Inflammatory macrophage treated with lipopolysaccharide for 4 hours (primary cell): ENCODE measurements at regions not wholly inside any gene's neighbourhood (a gene's known extent, or its start where the extent isn't known, plus 50 kb on each side); places are given as distances from the start of the nearest gene placed in this dataset.

ENCODE experiments used
- DNase-seq: peaks from one replicate; pipeline ENCODE4 v3.0.0-alpha.2; 2020

DNA sequence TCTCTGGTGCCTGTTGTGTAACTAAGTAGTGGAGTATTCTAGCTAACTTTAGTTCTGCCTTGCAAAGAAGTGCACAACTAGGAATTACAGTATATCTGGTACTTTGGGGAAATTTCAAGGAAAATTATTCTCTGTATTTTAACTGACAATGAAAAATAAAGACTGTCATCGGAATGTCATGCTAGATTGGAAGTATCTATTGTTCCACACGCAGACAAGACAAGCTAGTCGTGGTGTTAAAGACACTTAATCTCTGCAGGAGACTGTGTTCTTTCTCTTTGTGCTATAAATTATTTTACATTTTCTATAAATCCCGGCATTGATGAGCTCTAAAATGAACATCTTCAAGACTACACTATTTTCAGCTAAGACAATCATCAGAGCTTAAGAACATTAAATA, 1068.8 kb upstream of the ADGRL4 start:
- DNase-seq = no peak

DNA sequence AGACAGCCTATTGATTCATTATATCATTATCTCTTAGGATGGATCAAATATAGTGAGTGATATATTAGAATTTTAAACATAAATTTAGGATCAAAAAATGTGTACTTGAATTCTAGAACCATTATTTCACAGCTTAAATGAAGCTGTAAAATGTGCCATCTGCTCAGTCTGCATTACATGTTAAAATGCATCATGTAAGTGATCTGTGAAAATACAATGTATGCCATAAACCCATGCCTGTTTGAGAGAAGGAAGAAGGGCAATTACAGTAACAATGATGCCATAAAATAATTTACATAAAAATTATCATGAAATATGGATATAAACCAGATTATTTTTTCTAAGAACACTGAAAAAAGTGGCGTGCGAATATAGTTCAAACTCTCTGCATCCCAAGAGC, 1066.0 kb upstream of the ADGRL4 start:
- DNase-seq = no peak

DNA sequence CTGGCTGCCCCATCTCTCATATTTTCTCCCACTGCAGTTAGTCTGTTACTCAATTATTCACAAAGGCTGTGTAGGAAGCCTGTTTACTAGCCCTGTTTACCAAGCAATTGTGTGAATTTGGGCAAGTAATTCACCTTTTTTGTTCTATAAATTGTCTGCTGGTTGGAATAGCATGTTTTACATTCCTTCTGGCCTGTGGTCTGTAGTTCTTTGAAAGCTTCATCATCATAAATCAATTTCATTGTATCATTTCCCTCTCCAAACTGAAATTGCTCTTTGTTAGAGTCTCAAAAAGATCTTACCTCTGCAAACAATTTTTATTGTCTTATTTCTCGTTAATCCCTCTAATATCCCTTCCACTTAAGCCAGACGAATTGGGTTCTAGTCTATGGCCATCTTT, 1059.5 kb upstream of the ADGRL4 start:
- DNase-seq = no peak

DNA sequence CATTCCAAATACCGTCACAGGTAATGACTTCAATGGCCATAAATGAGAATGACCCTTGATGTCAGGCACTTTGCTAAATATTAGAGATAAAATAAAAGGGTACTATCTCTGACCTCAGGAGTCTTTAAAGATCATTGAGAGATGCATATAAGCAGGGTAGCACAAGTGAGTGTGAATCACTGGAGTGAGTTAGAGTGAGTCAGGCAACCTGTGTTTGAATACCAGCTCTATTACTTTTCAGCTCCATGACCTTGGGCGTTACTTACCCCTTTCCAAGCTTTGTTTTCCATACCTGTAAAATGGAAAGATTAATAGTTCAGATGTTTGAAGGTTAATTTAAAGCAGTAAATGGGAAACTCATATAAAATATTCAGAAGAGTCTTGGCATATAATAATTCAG, 1058.0 kb upstream of the ADGRL4 start:
- no peak for DNase-seq

DNA sequence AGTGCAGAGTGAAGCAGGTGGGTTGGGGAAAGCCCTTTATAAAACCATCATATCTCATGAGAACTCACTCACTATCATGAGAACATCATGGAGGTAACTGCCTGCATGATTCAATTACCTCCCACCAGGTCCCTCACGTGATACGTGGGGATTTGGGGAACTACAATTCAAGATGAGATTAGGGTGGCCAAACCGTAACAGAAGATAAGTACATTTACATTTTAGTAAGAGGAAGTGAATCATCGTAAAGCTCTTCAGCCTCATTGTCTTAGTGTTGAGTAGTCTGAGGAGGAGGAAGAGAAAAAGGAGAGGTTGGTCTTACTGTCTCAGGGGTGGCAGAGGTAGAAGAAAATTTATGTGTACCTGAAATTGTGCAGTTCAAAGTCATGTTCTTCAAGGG, 1053.4 kb upstream of the ADGRL4 start:
- no peak for DNase-seq

DNA sequence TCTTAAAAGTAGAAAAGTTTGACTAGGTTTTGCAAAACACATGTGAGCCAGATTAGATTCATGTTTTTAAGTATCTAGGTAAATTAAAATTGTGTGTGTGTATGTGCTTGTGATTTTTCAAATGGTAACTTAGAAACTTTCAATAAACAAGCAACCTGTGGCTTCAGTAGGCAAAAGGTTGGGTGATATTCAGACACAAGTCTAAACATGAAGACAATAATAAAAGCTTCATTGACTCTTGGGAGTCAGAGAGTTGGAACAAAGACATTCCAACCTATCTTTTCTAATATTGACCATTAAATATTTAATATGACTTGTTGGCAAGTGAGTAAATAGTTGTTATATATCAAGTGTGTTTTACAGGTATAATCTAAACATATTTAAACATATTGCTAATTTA, 1049.6 kb upstream of the ADGRL4 start:
- DNase-seq = no peak

DNA sequence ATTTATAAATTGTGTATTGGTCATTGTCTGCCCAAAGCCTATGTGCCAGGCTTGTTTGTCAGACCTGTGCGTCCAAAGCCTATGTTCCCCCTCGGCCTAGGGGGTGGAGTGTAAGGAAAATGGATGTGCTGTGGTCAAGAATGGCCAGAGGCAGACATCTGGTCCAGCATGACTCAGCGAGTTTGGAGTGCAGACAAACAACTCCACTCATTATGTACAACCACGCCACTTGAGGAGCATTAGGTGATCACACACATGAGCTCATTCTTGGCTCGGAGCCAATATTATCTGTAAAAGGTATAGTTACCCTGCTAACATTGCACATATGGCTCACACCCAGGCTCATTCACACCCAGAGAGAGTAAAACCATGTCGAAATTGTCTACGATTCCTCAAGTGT, 1047.6 kb upstream of the ADGRL4 start:
- no peak for DNase-seq

DNA sequence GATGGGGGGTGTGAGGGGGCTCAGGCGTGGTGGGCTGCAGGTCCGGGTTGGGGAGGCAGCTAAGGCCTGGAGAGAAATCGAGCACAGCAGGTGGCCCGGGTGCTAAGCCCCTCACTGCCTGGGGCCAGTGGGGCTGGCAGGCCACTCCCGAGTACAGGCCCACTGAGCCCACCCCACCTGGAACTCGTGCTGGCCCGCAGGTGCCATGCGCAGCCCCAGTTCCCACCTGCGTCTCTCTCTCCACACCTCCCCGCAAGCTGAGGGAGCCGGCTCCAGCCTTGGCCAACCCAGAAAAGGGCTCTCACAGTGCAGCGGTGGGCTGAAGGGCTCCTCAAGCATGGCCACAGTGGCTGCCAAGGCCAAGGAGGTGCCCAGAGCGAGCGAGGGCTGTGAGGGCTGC, 1047.1 kb upstream of the ADGRL4 start:
- no peak for DNase-seq

DNA sequence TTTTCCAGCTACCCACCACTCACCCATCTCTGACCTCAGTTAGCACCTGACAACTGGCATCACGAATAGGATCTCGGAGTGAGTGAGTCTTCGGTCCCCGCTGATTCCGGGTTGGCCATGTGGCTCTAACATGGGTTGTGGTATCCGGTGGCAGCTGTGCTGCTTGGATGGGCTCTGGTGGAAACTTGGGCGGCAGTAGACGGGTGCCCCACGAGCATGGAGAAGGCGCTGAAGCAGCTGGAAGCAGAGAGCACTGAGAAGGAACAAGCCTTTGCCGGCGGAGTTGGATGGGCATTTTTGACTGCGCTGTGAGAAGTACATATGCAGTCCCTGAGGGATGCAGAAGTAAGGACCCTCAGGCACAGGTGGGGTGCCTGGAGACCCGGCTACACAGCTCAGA, 1044.0 kb upstream of the ADGRL4 start:
- DNase-seq = no peak

DNA sequence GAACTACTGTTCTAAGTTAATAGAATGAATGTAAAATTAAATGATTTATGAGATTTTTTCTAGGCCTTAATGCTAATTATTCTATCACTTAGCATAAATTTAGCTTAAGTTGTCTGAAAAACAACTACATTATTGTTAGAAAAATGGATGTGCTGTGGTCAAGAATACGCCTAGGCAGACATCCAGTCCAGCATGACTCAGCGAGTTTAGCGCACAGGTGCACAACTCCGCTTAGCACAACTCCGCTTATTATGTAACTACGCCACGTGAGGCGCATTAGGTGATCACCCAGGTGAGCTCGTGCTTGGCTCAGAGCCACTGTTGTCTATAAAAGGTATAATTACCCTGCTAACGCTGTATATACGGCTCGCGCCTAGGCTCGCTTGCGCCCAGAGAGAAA, 1043.6 kb upstream of the ADGRL4 start:
- DNase-seq = no peak

DNA sequence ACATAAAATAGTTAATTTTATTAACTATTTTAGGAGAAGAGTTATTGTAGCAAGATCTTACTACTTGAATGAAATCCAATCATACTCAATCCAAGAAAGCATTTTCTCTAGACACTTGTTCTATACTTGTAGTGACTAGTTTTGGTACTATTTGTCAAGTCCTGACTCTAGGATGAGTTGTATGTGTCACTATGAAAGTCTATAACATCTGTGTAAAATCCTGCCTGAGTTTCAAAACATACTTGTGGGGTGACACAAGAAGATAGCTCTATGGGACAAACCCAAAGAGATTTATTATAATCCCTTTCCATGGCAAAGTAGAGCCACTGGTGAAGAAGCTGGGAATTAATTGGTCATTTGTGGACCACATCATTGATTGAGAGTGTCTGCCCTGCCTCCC, 1042.2 kb upstream of the ADGRL4 start:
- DNase-seq = no peak

DNA sequence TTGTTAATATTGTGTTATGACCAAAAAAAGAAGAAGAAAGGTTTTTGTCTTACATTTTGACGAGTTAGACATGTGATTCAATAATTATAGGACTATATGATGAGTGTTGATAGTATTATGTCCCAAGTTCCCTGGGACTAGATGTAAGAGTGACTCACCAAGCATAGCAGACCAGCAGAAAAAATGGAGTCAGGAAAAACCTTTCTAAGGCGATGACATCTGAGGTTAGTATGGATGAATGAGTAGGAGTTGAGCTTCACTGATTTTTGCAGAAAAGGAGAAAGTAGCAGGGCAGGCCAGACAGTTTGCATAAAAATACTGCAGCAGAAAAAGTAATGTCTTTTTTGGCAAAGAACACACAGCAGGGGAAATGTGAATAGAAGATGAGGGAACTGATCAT, 1041.3 kb upstream of the ADGRL4 start:
- DNase-seq = no peak

DNA sequence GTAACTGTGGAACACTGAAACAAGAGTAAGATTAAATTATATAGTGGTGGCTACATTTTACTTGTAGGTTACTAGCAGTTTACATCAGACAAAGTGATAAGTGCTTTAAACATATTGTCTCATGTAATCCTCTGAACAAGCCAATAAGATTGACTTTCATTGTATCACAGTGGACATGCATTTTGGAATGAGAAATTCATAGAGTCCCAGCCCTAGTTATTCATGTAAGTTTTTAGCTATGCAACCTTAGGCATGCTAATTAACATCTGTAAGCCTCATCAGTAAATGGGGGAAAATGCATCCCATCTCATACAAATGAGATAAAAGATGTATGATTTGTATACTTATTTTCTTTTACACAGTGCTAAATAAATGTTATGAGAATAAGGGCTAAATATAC, 1038.1 kb upstream of the ADGRL4 start:
- DNase-seq = no peak

DNA sequence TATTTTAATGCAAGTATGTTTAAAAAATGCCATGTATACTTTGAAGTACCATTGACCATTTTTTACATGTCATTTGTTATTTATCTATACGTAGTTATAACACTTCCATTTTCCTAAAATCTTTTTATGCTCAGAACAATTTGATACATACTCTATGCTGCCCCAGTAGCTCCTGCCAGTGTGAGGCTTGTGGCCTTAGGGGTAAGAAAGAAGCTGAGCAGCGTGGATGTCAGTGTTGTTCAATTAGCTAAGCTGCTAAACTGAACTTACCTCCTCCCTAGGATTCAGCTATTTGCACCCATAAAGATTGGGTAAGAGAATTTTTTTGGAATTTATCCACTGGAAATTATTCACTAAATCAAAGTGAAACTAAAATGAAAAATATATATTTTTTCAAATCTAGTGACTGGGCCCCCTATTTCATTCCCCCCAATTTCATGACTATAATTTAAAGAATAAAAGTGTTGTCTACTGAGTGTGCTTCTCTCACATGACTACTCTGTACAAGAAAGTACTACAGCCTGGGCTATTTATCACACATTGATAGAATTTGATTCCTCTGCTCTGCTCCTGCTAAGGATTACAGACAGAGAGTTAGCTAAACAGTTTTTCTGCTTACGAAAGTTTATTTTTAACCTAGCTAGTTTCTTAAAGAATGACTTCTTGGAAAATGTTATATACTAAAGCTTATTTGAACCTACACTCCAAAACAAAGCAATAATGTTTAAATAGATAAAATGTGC, 1030.3 kb upstream of the ADGRL4 start:
- DNase-seq = no peak

DNA sequence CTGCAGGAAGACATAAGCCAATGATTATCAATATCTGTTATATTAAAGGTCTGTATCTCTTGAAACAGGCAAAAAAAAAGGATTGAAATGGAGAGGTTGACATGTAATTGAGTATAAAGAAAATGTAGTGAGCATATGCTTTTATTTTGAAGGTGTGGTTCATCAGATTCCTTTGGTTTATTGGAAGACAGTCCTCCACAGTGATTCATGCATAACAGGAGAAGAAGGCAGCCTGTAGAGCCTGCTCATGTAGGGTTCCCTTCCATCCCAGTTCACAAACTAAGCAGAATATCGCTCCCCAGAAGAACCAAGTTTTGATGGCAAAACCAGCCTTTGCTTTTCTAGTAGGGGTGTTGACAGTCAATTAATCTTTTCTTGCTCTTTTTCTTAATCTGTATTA, 1016.8 kb upstream of the ADGRL4 start:
- no peak for DNase-seq

DNA sequence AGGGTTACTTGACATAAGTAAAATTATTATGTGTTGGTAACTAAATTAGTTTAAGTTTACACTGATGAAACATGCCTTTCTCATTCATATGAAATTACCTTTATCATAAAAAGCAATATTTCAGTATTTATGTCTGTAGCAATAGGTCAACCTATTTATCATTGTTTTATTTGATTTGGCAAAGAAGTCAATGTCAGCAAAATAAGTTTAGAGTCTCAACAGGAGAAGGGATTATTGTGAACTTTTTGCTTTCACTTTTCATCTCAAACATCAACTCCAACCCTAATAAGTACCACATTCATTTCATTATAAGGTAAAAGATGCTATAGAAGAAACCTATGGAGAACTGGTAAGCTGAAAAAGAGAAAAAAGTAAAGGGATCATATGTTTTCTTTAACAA, 1015.4 kb upstream of the ADGRL4 start:
- DNase-seq = no peak

DNA sequence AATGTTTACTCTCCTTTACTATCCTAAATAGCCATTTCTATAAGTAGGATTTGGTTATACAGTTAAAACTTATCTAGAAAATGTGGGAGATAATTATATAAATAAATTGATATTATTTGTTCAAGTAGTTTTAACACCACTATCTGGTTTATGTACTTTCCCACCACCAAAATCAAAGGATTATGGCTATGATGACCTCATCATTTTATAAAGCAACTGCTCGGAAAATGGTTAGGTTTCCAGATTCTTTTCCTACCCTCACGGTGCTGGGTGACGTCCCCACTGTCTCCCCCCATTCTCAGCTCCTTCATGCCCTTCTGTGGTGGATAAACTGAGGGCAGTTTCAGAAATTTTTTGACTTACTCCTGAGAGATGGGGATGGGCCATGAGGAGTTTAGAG, 1011.8 kb upstream of the ADGRL4 start:
- no peak for DNase-seq

DNA sequence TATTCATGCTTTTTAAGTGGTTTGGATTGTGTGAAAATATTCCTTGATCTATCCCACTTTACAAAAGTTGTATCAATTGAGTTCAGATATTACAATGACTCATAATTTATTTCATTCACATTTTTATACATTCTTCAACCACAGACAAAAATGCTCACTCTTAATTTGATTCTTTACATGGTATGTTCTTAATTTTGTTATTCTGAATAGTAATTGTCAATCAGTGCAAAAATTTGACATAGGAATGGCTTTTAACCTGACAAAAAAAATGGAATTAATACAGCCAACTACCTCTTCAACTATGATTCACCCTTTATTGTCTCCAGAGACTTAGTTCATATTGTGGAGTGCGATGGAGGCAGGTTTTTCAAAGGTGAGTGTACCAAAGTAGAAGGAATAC, 1002.4 kb upstream of the ADGRL4 start:
- DNase-seq = no peak

DNA sequence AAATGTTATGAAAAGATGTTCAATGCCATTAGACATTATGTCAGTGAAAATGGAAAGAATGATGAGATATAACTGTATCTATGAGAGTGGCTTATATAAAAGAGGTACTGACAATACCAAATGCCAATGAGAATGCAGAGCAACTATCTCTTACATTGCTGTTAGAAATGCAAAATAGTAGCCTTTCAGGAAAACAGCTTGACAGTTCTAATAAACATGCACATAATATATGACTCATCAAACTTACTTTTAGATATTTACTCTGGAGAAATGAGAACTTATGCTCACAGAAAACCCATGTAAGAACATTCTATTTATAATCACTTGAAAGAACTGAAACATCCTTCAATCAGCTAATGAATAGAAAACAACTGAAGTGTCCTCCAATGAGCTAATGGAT, 996.7 kb upstream of the ADGRL4 start:
- no peak for DNase-seq

DNA sequence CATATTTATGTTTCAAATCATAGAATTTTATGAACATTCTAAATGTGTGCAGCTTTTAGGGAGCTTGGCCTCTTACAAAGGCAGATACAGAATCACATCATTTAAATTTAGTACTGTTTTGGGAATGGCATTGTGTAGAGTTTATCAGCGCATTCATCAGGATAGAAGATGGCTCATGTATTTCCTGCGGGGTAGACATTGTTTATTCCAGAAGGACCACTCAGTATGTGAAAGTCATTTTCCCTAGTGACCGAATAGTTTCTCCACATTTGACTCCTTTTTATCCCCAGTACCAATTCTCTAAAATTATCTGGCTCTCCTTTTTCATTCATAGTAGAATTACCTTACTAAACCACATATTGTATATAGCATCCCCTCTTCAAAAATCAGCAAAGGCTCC, 981.9 kb upstream of the ADGRL4 start:
- no peak for DNase-seq

DNA sequence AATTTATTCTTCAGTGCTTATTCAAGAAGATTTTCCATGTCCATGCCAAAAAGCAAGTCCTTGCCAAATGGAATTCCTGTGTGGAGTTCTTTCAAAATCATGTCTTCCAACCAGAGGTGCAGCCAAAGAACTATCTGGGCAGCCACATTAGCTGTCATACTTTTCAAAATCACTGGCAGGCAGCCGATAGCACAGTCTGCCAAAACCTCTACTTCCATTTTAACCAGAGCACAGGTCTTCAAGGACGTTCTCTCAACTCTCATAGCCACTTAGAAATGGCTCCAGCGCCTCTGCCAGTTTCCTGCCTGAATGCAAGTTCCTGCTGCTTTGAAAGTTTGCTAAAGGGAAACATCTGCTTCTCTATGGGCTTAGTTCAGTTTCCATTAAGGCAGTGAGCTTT, 975.7 kb upstream of the ADGRL4 start:
- DNase-seq = no peak

DNA sequence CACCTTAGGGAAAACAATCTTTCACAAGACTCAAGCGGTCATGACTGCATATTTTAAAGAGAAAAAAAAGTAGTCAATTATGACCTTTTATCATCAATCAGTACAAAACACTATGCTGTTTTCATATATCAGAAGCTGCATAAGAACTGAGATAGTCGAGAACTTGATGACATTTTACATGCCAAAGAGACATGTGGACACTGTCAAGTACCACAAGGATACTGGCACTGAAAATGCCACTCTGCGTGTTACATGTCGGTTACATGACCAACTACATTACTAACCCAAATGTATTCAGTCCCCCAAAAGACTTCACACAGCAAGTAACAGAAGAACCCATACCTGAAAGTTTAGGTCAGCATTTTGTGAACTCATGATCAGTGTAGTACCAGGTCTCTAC, 975.0 kb upstream of the ADGRL4 start:
- DNase-seq = no peak

DNA sequence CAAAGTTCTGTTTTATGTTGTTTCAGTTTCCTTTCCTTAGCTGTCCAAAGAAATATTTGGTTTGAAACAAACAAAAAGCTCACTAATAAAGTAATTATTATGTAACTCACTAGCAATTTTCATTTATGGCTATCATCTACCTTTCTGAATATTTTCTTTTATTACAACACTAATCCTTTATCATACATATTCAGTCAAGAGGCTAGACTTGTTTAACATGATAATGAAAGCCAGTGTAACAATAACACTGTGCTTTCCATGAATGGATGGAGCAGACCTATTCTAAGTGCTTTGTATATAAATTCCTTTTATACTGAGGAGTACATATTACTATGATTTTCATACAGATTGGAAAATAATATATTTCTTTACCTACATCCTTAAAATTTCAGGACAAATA, 972.8 kb upstream of the ADGRL4 start:
- DNase-seq = no peak

DNA sequence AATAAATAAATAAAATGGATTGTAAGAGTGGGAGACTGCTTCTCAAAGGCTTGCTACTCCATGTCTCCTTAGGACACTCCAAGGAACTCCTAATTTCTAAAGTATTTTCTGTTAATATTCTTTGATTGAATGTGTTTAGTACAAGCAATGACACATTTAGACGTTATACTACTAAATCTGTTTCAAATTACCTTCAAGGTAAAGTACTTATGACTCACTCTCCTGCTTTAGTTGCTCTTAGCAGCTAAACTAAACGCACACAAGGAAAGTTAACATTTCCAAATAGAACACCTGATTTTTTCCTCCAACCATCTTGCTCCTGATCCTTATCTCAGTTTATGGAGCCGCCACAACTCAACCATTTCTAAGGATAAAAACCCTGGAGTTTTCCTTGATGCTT, 969.8 kb upstream of the ADGRL4 start:
- no peak for DNase-seq

DNA sequence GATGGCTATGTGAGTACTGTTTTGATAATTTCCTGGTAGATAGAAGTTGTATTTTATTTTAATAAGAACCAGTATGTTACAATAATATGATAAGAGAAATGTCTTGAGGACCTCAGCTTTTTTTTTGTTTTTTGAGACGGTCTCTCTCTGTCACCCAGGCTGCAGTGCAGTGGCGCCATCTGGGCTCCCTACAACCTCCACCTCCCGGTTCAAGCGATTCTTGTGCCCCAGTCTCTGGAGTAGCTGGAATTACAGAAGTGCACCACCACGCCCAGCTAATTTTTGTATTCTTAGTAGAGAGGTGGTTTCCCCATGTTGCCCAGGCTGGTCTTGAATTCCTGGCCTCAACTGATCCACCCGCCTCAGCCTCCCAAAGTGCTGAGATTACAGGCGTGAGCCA, 968.1 kb upstream of the ADGRL4 start:
- DNase-seq = no peak

DNA sequence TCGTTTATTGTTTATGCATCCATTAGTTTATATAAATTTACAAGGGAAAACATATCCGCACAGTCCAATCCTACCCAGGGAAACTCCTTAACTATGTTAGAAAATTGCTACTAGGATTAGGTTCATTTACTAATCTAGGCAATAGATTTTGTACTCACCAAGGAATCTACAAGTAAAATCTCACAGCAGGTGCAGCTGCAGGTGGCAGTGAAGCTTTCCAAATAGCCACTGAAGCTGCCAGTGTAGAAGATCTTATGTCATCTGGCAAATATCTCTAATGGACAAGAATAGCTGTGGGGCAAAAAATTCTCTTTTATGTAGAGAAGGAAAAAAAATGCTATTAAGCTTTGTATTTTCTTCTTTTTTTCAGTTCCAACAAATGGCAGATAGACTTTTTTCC, 963.4 kb upstream of the ADGRL4 start:
- DNase-seq = no peak
